MM.1S (cell line): ENCODE measurements at regions not wholly inside any gene's neighbourhood (a gene's known extent, or its start where the extent isn't known, plus 50 kb on each side); places are given as distances from the start of the nearest gene placed in this dataset.

Experiments
- DNase-seq: peaks from one replicate; pipeline ENCODE4 v3.0.0-alpha.2; 2015
- H2AFZ ChIP-seq: fragments of 300-600 bp; sonication (generic); 2 replicates; pipeline ENCODE4 v1.6.0; 2016; ENCODE audit warnings: antibody characterized with exemption, low read length
- H3F3A ChIP-seq: fragments of 300-600 bp; sonication (generic); 2 replicates; pipeline ENCODE4 v1.6.1; 2016; ENCODE audit warnings: mild to moderate bottlenecking, antibody characterized with exemption, low read length, moderate library complexity, mixed read lengths; ENCODE audit not compliant: insufficient read depth
- H3K27ac ChIP-seq: fragments of 300-600 bp; sonication (generic); 2 replicates; pipeline ENCODE4 v1.5.1; 2016; ENCODE audit warnings: mild to moderate bottlenecking, low read length
- H3K27me3 ChIP-seq: fragments of 300-600 bp; sonication (generic); replicated peaks from 2 replicates; pipeline ENCODE4 v1.6.0; 2016; ENCODE audit warnings: low read length; ENCODE audit not compliant: insufficient read depth
- H3K36me3 ChIP-seq: fragments of 300-600 bp; sonication (generic); replicated peaks from 2 replicates; pipeline ENCODE4 v1.6.1; 2016; ENCODE audit warnings: mild to moderate bottlenecking, low read length, mixed read lengths; ENCODE audit not compliant: insufficient read depth
- H3K4me1 ChIP-seq: fragments of 300-600 bp; sonication (generic); 2 replicates; pipeline ENCODE4 v1.6.1; 2016; ENCODE audit warnings: low read length, mixed read lengths
- H3K4me2 ChIP-seq: fragments of 300-600 bp; sonication (generic); 2 replicates; pipeline ENCODE4 v1.6.0; 2016; ENCODE audit warnings: low read depth, low read length
- H3K4me3 ChIP-seq: fragments of 300-600 bp; sonication (generic); 2 replicates; pipeline ENCODE4 v1.5.1; 2016; ENCODE audit warnings: low read length, mixed read lengths
- H3K79me2 ChIP-seq: fragments of 300-600 bp; sonication (generic); 2 replicates; pipeline ENCODE4 v1.6.1; 2016; ENCODE audit warnings: mixed run types, low read length, mixed read lengths
- H3K9ac ChIP-seq: fragments of 300-600 bp; sonication (generic); 2 replicates; pipeline ENCODE4 v1.6.1; 2016; ENCODE audit warnings: low read length, mixed read lengths
- H3K9me2 ChIP-seq: fragments of 300-600 bp; sonication (generic); replicated peaks from 2 replicates; pipeline ENCODE4 v1.6.1; 2016; ENCODE audit warnings: mild to moderate bottlenecking, low read length, mixed read lengths; ENCODE audit not compliant: insufficient read depth
- H3K9me3 ChIP-seq: fragments of 300-600 bp; sonication (generic); replicated peaks from 2 replicates; pipeline ENCODE4 v1.6.1; 2016; ENCODE audit warnings: mild to moderate bottlenecking, low read length, mixed read lengths; ENCODE audit not compliant: insufficient read depth
- H4K20me1 ChIP-seq: fragments of 300-600 bp; sonication (generic); 2 replicates; pipeline ENCODE4 v1.6.1; 2016; ENCODE audit warnings: mild to moderate bottlenecking, low read length, moderate library complexity, mixed read lengths; ENCODE audit not compliant: insufficient read depth
- CTCF ChIP-seq: fragments of 300-600 bp; sonication (generic); IDR thresholded peaks from 2 replicates; pipeline ENCODE4 v1.5.1; 2016; ENCODE audit warnings: antibody characterized with exemption, low read length, mixed read lengths
- EZH2 ChIP-seq: fragments of 300-600 bp; sonication (generic); optimal IDR thresholded peaks from 2 replicates; pipeline ENCODE3; 2017; ENCODE audit warnings: low read depth, mild to moderate bottlenecking, antibody characterized with exemption, low read length, mixed read lengths
- EZH2phosphoT487 ChIP-seq: fragments of 300-600 bp; sonication (generic); IDR thresholded peaks from 2 replicates; pipeline ENCODE4 v1.6.1; 2018; ENCODE audit warnings: antibody characterized with exemption, low read length

GRCh38 chr5:120813551-120813950, 349.5 kb downstream of the PRR16 start:
- Histone ChIP-seq H2AFZ (no peak overlapping the region), H3K27ac (no peak overlapping the region), H3K9ac (no peak overlapping the region), H3K4me2 (no peak overlapping the region), H3K9me2 (no peaks in the 10 kb centered on the region), H3K36me3 (no peaks in the 10 kb centered on the region), H3K27me3 (no peaks in the 10 kb centered on the region), H3F3A (no peaks in the 10 kb centered on the region), H3K4me1 (no peaks in the 10 kb centered on the region), H3K4me3 (no peak overlapping the region), H3K9me3 (no peaks in the 10 kb centered on the region), H4K20me1 (no peaks in the 10 kb centered on the region), H3K79me2 (no peaks in the 10 kb centered on the region)
- DNase-seq: no peak
- TF ChIP-seq EZH2: no peak
- TF ChIP-seq CTCF: no peak
- no peak for TF ChIP-seq EZH2phosphoT487

- no peaks in the 10 kb centered on the region for H3K79me2 ChIP-seq
- no peaks in the 10 kb centered on the region for H4K20me1 ChIP-seq
- TF ChIP-seq CTCF (peak; percentile 43), EZH2phosphoT487 (no peak), EZH2 (no peak)
- H3K9me2 ChIP-seq: no peaks in the 10 kb centered on the region
- no peak overlapping the region for H3K27ac ChIP-seq
- no peak overlapping the region for H3K4me3 ChIP-seq
- H3K27me3 ChIP-seq: no peaks in the 10 kb centered on the region
- H3F3A ChIP-seq: no peaks in the 10 kb centered on the region
- peak; percentile 16 for DNase-seq
- no peak overlapping the region for H3K4me2 ChIP-seq
- H2AFZ ChIP-seq: no peak overlapping the region
- no peaks in the 10 kb centered on the region for H3K4me1 ChIP-seq
- H3K36me3 ChIP-seq: no peaks in the 10 kb centered on the region
- H3K9ac ChIP-seq: no peak overlapping the region
- no peaks in the 10 kb centered on the region for H3K9me3 ChIP-seq
Observed at GRCh38 chr5:120817044-120817985, 353.2 kb downstream of the PRR16 start.

- H3K9me2 ChIP-seq: no peaks in the 10 kb centered on the region
- no peaks in the 10 kb centered on the region for H3K9me3 ChIP-seq
- H3F3A ChIP-seq: no peaks in the 10 kb centered on the region
- no peaks in the 10 kb centered on the region for H3K36me3 ChIP-seq
- no peak overlapping the region for H2AFZ ChIP-seq
- H3K4me2 ChIP-seq: no peak overlapping the region
- DNase-seq: no peak
- no peak overlapping the region for H3K9ac ChIP-seq
- no peak overlapping the region for H3K27ac ChIP-seq
- H3K4me1 ChIP-seq: no peaks in the 10 kb centered on the region
- TF ChIP-seq EZH2phosphoT487 (no peak), EZH2 (no peak), CTCF (no peak)
- H3K27me3 ChIP-seq: no peaks in the 10 kb centered on the region
- H3K79me2 ChIP-seq: no peaks in the 10 kb centered on the region
- no peaks in the 10 kb centered on the region for H4K20me1 ChIP-seq
- no peak overlapping the region for H3K4me3 ChIP-seq
Observed at GRCh38 chr5:120818128-120818527, 354.0 kb downstream of the PRR16 start.
